ENCODE measurements at regions not wholly inside any gene's neighbourhood (a gene's known extent, or its start where the extent isn't known, plus 50 kb on each side); places are given as distances from the start of the nearest gene placed in this dataset.

DNA sequence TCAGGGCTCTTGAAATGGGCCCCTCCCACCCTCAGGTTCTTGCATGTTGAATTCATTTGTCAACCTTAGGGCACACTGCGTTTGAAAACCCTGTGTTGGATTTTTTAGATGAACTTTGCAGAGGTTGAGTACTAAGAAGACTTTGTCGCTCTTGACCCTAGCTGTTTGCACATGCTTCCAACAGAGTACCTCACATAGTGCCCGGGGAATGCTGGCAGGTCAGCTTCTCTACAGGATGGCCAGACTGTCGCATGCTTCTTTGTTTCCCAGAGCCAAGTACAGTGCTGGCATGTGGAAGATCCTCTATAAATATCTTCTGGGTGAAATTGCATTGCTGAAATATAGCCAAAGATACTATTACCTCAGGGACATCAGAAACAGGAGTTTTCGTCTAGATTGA, 59.9 kb downstream of the FAT3 start (continued):
- TF ChIP-seq, protein P1, sequence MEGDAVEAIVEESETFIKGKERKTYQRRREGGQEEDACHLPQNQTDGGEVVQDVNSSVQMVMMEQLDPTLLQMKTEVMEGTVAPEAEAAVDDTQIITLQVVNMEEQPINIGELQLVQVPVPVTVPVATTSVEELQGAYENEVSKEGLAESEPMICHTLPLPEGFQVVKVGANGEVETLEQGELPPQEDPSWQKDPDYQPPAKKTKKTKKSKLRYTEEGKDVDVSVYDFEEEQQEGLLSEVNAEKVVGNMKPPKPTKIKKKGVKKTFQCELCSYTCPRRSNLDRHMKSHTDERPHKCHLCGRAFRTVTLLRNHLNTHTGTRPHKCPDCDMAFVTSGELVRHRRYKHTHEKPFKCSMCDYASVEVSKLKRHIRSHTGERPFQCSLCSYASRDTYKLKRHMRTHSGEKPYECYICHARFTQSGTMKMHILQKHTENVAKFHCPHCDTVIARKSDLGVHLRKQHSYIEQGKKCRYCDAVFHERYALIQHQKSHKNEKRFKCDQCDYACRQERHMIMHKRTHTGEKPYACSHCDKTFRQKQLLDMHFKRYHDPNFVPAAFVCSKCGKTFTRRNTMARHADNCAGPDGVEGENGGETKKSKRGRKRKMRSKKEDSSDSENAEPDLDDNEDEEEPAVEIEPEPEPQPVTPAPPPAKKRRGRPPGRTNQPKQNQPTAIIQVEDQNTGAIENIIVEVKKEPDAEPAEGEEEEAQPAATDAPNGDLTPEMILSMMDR (IDR thresholded peaks at IDR 0.05; ENCODE audit: low read depth, low read length, missing input control) = no peak
- TF ChIP-seq GABPA (IDR thresholded peaks at IDR 0.05 in 1 of 2, conservative IDR thresholded peaks at IDR 0.05 in 1 of 2) = no peak
- no peak for TF ChIP-seq SP1 (IDR thresholded peaks at IDR 0.05)
- no peak for TF ChIP-seq RXRA (IDR thresholded peaks at IDR 0.05)

DNA sequence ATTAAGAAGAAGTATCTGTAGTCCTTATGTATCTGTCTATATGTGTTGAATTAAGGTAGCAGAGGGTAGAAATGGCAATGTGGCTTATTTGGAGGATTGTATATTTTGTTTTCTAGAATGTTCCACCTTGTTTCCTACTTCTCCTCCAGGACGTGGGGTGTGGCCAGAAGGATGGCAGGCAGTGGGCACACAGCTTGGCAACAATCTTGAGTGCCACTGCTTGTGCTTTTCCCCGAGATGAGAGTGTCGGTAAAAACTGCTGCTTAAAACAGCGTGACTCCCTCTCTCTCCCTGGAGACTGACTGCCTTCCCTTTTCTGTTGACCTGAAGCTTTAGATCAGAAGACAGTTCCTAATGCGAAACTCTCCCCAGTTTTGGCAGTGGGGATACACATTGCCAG, 61.2 kb downstream of the FAT3 start:
- H3K27ac ChIP-seq (ENCODE audit: low read depth in 1 of 2, low read length in 2 of 2) = no peak overlapping the region

DNA sequence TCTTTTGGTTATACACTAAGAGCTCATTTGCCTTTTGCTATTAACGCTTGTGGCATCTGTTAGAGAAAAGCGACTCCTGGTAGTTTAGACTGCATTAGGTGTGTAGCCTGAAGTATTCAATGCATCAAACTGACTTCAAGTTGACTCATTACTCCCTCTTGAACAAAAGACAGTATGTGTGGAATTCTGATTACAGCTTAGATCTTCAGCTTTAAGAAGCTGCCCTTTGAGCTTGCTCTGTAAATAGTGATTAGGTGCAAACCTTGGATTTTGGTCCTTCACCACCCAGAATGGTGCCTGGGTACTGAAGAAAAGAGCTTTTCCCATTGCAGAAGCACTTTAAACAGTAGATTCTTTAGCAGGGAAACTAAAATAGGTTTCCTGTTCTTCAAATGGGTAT, 62.1 kb downstream of the FAT3 start:
- Histone ChIP-seq H3K9me3 (ENCODE audit: control insufficient read depth in 4 of 4, low read length in 3 of 4) (no peaks in the 10 kb centered on the region), H3K9ac (ENCODE audit: low read depth in 1 of 2, low read length in 2 of 2) (no peak overlapping the region), H3K4me1 (ENCODE audit: control insufficient read depth in 4 of 4, insufficient read depth in 4 of 4, low read length in 3 of 4) (no peaks in the 10 kb centered on the region), H3K27ac (ENCODE audit: low read depth in 1 of 2, low read length in 2 of 2) (no peak overlapping the region), H3K27me3 (ENCODE audit: control insufficient read depth in 4 of 4, insufficient read depth in 4 of 4, low read length in 3 of 4) (no peaks in the 10 kb centered on the region), H3K36me3 (ENCODE audit: control insufficient read depth in 4 of 4, insufficient read depth in 3 of 4, low read depth in 1 of 4, low read length in 3 of 4) (no peaks in the 10 kb centered on the region), H3K4me3 (ENCODE audit: low read depth in 1 of 3, low read length in 3 of 3) (no peak overlapping the region)
- DNase-seq (ENCODE audit: low spot score) = no peak
- WGBS = 86% methylated on average over 2 of the region's 2 CpGs
- TF ChIP-seq TAF1 (conservative IDR thresholded peaks at IDR 0.05) (no peak), RXRA (IDR thresholded peaks at IDR 0.05) (no peak), SP1 (IDR thresholded peaks at IDR 0.05) (no peak), NR2F2 (IDR thresholded peaks at IDR 0.05) (no peak), EGR1 (IDR thresholded peaks at IDR 0.05; ENCODE audit: low read depth in 2 of 2) (no peak), HNF4A (conservative IDR thresholded peaks at IDR 0.05) (no peak), YY1 (IDR thresholded peaks at IDR 0.05) (no peak), GABPA (IDR thresholded peaks at IDR 0.05 in 1 of 2, conservative IDR thresholded peaks at IDR 0.05 in 1 of 2) (no peak)
- TF ChIP-seq, protein P2, sequence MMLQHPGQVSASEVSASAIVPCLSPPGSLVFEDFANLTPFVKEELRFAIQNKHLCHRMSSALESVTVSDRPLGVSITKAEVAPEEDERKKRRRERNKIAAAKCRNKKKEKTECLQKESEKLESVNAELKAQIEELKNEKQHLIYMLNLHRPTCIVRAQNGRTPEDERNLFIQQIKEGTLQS (IDR thresholded peaks at IDR 0.05) = no peak
- TF ChIP-seq, protein P3, sequence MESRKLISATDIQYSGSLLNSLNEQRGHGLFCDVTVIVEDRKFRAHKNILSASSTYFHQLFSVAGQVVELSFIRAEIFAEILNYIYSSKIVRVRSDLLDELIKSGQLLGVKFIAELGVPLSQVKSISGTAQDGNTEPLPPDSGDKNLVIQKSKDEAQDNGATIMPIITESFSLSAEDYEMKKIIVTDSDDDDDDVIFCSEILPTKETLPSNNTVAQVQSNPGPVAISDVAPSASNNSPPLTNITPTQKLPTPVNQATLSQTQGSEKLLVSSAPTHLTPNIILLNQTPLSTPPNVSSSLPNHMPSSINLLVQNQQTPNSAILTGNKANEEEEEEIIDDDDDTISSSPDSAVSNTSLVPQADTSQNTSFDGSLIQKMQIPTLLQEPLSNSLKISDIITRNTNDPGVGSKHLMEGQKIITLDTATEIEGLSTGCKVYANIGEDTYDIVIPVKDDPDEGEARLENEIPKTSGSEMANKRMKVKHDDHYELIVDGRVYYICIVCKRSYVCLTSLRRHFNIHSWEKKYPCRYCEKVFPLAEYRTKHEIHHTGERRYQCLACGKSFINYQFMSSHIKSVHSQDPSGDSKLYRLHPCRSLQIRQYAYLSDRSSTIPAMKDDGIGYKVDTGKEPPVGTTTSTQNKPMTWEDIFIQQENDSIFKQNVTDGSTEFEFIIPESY (IDR thresholded peaks at IDR 0.05) = no peak
- TF ChIP-seq, protein P4, sequence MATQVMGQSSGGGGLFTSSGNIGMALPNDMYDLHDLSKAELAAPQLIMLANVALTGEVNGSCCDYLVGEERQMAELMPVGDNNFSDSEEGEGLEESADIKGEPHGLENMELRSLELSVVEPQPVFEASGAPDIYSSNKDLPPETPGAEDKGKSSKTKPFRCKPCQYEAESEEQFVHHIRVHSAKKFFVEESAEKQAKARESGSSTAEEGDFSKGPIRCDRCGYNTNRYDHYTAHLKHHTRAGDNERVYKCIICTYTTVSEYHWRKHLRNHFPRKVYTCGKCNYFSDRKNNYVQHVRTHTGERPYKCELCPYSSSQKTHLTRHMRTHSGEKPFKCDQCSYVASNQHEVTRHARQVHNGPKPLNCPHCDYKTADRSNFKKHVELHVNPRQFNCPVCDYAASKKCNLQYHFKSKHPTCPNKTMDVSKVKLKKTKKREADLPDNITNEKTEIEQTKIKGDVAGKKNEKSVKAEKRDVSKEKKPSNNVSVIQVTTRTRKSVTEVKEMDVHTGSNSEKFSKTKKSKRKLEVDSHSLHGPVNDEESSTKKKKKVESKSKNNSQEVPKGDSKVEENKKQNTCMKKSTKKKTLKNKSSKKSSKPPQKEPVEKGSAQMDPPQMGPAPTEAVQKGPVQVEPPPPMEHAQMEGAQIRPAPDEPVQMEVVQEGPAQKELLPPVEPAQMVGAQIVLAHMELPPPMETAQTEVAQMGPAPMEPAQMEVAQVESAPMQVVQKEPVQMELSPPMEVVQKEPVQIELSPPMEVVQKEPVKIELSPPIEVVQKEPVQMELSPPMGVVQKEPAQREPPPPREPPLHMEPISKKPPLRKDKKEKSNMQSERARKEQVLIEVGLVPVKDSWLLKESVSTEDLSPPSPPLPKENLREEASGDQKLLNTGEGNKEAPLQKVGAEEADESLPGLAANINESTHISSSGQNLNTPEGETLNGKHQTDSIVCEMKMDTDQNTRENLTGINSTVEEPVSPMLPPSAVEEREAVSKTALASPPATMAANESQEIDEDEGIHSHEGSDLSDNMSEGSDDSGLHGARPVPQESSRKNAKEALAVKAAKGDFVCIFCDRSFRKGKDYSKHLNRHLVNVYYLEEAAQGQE (IDR thresholded peaks at IDR 0.05) = no peak
- TF ChIP-seq, protein P5, sequence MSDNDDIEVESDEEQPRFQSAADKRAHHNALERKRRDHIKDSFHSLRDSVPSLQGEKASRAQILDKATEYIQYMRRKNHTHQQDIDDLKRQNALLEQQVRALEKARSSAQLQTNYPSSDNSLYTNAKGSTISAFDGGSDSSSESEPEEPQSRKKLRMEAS (IDR thresholded peaks at IDR 0.05) = no peak

More for the DNA sequence above, 61.2 kb downstream of the FAT3 start:
- Histone ChIP-seq H3K36me3 (ENCODE audit: control insufficient read depth in 4 of 4, insufficient read depth in 3 of 4, low read depth in 1 of 4, low read length in 3 of 4) (no peaks in the 10 kb centered on the region), H3K27me3 (ENCODE audit: control insufficient read depth in 4 of 4, insufficient read depth in 4 of 4, low read length in 3 of 4) (no peaks in the 10 kb centered on the region), H3K4me1 (ENCODE audit: control insufficient read depth in 4 of 4, insufficient read depth in 4 of 4, low read length in 3 of 4) (no peaks in the 10 kb centered on the region), H3K9ac (ENCODE audit: low read depth in 1 of 2, low read length in 2 of 2) (no peak overlapping the region), H3K9me3 (ENCODE audit: control insufficient read depth in 4 of 4, low read length in 3 of 4) (no peaks in the 10 kb centered on the region), H3K4me3 (ENCODE audit: low read depth in 1 of 3, low read length in 3 of 3) (no peak overlapping the region)
- TF ChIP-seq JUND (IDR thresholded peaks at IDR 0.05) (no peak), GABPA (IDR thresholded peaks at IDR 0.05 in 1 of 2, conservative IDR thresholded peaks at IDR 0.05 in 1 of 2) (no peak), HNF4G (IDR thresholded peaks at IDR 0.05) (no peak), FOXA2 (IDR thresholded peaks at IDR 0.05) (no peak)
- DNase-seq (ENCODE audit: low spot score) = no peak
- 83% methylated on average over 5 of the region's 5 CpGs for WGBS

Measured in liver (tissue), 8 donors.